Glutamatergic neuron (in vitro differentiated cells): ENCODE measurements at regions not wholly inside any gene's neighbourhood (a gene's known extent, or its start where the extent isn't known, plus 50 kb on each side); places are given as distances from the start of the nearest gene placed in this dataset.

Experiments used
- DNase-seq: peaks from one replicate; pipeline ENCODE4 v3.0.0; 2022
- H3K27ac Mint-ChIP-seq: one replicate; pipeline ENCODE4 v1.8.0; 2020; ENCODE audit warnings: mild to moderate bottlenecking, mixed read lengths, inconsistent platforms; ENCODE audit not compliant: unreplicated experiment
- H3K27me3 Mint-ChIP-seq: one replicate; pipeline ENCODE4 v1.8.0; 2020; ENCODE audit warnings: mild to moderate bottlenecking, moderate library complexity, mixed read lengths, inconsistent platforms; ENCODE audit not compliant: unreplicated experiment
- H3K36me3 Mint-ChIP-seq: one replicate; pipeline ENCODE4 v1.8.0; 2020; ENCODE audit warnings: mild to moderate bottlenecking, mixed read lengths, inconsistent platforms; ENCODE audit not compliant: unreplicated experiment
- H3K4me1 Mint-ChIP-seq: one replicate; pipeline ENCODE4 v1.8.0; 2020; ENCODE audit warnings: mild to moderate bottlenecking, low read depth, mixed read lengths, inconsistent platforms; ENCODE audit not compliant: unreplicated experiment
- H3K4me3 Mint-ChIP-seq: one replicate; pipeline ENCODE4 v1.8.0; 2020; ENCODE audit warnings: mild to moderate bottlenecking, mixed read lengths, inconsistent platforms; ENCODE audit not compliant: unreplicated experiment
- H3K9me3 Mint-ChIP-seq: one replicate; pipeline ENCODE4 v1.8.0; 2020; ENCODE audit warnings: mild to moderate bottlenecking, moderate library complexity, mixed read lengths, inconsistent platforms; ENCODE audit not compliant: unreplicated experiment
- TF ChIP-seq, protein P1 (sequence below): fragments of 200-600 bp; sonication (generic); IDR thresholded peaks from one replicate; pipeline ENCODE4 v1.5.0; 2021; ENCODE audit not compliant: partially characterized antibody, unreplicated experiment

DNA sequence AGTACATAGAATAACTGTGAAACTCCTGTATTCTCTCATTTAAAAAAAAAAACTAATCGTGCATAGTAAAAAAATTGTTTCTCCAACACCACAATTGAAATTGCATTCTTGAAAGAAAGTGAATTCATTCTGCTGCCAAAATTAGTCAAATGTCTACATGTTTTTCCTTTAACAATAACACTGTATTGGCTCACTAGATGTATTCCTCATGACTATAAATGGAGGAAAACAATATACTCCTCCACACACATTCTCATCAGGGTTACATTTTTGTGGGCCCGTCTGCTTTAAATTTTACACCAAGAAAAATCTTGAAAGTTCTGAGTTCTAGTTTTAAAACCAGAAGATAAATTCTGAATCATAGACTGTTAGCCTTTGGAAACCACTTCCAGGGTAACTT is 233.6 kb downstream of the KLF12 start:
- DNase-seq = no peak
- no peak overlapping the region for H3K4me3 Mint-ChIP-seq
- H3K9me3 Mint-ChIP-seq = peaks cover 2% of the 10 kb centered on the region
- no peaks in the 10 kb centered on the region for H3K36me3 Mint-ChIP-seq
- no peak overlapping the region for H3K27ac Mint-ChIP-seq
- TF ChIP-seq, protein P1, sequence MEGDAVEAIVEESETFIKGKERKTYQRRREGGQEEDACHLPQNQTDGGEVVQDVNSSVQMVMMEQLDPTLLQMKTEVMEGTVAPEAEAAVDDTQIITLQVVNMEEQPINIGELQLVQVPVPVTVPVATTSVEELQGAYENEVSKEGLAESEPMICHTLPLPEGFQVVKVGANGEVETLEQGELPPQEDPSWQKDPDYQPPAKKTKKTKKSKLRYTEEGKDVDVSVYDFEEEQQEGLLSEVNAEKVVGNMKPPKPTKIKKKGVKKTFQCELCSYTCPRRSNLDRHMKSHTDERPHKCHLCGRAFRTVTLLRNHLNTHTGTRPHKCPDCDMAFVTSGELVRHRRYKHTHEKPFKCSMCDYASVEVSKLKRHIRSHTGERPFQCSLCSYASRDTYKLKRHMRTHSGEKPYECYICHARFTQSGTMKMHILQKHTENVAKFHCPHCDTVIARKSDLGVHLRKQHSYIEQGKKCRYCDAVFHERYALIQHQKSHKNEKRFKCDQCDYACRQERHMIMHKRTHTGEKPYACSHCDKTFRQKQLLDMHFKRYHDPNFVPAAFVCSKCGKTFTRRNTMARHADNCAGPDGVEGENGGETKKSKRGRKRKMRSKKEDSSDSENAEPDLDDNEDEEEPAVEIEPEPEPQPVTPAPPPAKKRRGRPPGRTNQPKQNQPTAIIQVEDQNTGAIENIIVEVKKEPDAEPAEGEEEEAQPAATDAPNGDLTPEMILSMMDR = no peak
- H3K27me3 Mint-ChIP-seq = no peaks in the 10 kb centered on the region
- H3K4me1 Mint-ChIP-seq = peaks cover 17% of the 10 kb centered on the region

DNA sequence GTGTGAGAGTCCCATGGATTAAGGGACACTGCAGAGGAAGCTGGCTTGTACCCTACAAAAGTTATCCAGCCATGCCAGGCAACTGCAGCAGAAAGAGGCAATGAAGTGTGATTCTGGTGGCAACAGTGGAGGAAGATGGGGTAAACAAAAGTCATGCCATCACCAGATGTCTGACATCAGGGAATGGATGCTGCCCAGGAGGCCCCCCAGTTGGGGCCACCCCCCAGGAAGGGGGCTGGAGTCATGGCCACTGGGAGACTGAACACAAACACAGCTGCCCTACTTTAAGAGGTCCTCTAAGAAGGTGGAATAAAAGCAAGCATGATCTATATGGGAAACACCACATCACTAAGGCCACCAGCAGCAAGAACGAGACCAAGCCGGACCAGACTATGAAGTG is 235.3 kb downstream of the KLF12 start:
- peaks cover 16% of the 10 kb centered on the region for H3K4me1 Mint-ChIP-seq
- TF ChIP-seq, protein P1 = no peak
- no peak overlapping the region for H3K27ac Mint-ChIP-seq
- H3K4me3 Mint-ChIP-seq = no peak overlapping the region
- no peak for DNase-seq
- no peaks in the 10 kb centered on the region for H3K36me3 Mint-ChIP-seq
- H3K9me3 Mint-ChIP-seq = peaks cover 2% of the 10 kb centered on the region
- no peaks in the 10 kb centered on the region for H3K27me3 Mint-ChIP-seq

- Mint-ChIP-seq H3K27ac (no peak overlapping the region), H3K4me1 (peaks cover 12% of the 10 kb centered on the region), H3K27me3 (no peaks in the 10 kb centered on the region), H3K36me3 (no peaks in the 10 kb centered on the region), H3K4me3 (no peak overlapping the region), H3K9me3 (peaks cover 2% of the 10 kb centered on the region)
- no peak for DNase-seq
- TF ChIP-seq, protein P1 = no peak
Observed at GRCh38 chr13:73898276-73898675, 235.9 kb downstream of the KLF12 start.

DNA sequence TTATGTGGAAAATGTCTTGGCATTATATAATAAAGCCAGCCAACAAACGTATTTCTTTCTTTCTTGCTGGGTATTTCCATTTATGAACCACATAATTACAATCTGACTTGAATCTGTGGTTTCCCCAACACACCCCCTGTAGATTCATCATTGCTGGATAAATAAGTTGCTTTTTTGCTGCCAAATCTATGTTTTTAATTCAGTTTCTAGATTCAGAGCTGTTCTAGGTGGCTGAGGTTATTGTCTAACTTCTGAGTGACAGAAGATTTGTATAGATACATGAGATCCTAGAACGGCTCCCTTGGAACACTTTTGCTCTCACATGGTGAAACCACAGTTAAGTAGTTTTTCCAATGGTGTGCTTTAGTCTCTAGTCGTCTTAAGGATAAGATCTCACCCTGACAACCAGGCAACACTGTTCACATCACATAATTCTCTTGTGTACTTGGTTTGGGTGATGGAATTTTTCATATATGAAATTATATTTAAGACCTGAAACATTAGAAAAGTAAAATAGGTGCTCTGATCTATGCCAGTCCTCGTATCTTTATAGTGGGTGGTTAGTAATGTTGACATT is 239.1 kb downstream of the KLF12 start:
- Mint-ChIP-seq H3K27me3 (no peaks in the 10 kb centered on the region), H3K9me3 (peaks cover 5% of the 10 kb centered on the region), H3K4me1 (peaks cover 9% of the 10 kb centered on the region), H3K27ac (no peak overlapping the region), H3K36me3 (no peaks in the 10 kb centered on the region), H3K4me3 (no peak overlapping the region)
- no peak for DNase-seq
- TF ChIP-seq, protein P1 = no peak

- Mint-ChIP-seq H3K4me1 (peaks cover 6% of the 10 kb centered on the region), H3K4me3 (no peak overlapping the region), H3K9me3 (peaks cover 5% of the 10 kb centered on the region), H3K27ac (no peak overlapping the region), H3K36me3 (no peaks in the 10 kb centered on the region), H3K27me3 (no peaks in the 10 kb centered on the region)
- DNase-seq = no peak
- TF ChIP-seq, protein P1 = no peak
Observed at GRCh38 chr13:73893833-73894232, 240.4 kb downstream of the KLF12 start.
